UCSD-AML1 (cell line): ENCODE measurements at regions not wholly inside any gene's neighbourhood (a gene's known extent, or its start where the extent isn't known, plus 50 kb on each side); places are given as distances from the start of the nearest gene placed in this dataset.

ENCODE experiments used
- DNase-seq: peaks from one replicate; lab custom pipeline; 2025; ENCODE audit not compliant: unreplicated experiment; lab: John Stamatoyannopoulos, UW

DNA sequence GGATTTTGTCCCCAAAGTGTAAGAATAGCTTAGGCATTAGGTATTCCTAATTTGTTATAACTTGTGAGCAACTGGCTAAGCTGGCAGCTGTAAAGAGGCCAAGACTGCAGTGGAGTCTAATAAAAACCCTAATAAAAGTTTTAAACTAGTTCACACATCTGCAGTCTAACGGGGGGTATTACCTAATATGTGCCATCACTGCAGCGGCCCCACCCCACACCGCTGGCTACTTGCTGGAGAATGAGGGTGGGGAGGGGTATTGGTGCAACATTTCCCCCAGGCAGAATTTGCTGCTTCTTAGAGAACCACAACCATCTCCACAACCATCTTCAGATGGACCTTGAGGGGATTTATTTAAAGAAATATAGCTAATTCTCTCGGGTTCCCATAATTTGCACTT, 135.0 kb downstream of the ZC3H11B start:
- DNase-seq, result no peak

DNA sequence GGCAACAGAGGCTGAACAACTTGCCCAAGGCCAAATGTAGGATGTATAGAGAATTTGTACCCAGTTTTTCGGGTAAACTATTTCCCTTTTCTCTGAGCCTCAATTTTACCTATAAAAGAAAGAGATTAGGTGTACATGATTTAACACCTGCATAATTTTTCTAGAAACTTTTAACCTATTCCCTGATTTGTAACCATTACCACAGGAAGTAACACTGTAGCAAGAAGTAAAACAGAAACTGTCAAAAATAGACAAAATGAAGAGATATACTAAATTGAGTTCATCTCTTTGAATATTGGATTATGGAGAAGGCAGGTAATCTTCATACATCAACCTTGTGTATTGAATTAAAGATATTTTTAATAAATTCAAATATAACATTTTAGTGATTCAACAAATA, 136.2 kb downstream of the ZC3H11B start:
- no peak for DNase-seq

DNA sequence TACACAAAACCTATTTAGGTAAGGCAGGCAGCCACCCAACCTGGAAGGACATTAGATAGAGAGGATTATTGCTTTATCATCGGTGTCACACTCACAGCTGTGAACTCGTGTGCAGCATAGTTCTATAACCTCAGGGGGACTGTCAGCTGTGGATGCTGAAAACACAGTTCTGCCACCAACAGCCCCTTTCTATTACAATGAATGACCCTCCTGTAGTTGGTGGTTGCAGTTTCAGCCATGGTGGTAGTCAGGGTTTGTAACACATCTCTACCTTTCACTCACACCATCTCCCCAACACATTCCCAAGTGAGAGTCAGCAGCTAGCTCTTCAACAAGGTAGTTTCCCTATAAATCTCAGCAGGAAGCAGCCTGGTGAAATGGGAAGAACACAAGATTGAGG, 136.8 kb downstream of the ZC3H11B start:
- DNase-seq, result no peak

DNA sequence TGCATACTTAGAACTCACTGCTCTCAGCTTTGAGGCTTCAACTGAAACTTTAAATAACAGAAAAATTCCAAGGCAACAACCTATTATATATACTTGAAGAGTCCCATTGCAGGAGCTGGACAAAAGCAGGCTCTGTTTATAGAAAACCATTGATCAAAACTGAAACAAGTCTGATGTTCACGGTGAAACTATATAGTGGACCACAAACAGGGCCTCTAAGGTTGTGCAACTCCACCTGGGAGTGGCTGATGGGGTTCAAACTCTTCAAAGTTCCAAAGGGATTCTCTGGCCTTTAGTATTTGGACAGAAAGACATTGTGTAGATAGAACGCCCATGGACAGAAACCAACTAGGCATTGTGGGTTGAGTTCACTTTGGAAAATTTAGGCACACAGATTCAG, 140.3 kb downstream of the ZC3H11B start:
- no peak for DNase-seq

DNA sequence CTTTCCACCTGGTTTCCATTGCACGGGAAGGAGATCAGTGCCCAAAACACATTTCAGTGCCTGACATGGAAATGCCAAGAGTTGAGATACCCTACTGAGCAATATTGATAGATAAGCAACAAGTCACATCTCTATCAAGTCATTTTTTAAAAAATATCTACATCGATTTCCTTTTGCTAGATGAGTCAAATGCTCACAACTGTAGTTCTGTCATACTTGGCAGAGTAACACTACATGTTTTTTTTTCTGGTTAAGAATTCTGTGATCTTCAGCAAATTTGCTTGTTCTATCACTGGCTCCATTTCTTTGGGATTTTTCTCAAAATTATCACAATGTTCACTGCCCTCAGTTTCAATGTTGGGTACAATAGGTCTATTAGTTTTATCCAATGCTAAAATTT, 145.4 kb downstream of the ZC3H11B start:
- no peak for DNase-seq

DNA sequence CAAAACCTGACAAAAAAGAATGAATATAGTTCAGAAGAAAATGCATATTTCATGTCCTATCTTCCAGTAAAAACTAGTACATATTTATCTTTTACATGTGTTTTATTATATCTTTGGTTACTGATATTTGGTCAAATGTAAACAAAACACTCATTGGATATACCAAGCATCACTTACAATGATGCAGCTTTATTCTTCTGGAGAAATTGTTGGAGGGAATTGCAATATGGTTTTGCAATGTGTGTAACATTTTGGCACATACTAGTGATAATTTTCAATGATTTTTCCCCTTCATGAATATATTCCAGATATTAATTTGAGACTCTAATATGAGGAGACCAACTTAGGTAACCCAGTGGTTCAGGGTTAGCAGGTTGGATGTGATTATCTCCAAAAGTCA, 146.1 kb downstream of the ZC3H11B start:
- no peak for DNase-seq

DNA sequence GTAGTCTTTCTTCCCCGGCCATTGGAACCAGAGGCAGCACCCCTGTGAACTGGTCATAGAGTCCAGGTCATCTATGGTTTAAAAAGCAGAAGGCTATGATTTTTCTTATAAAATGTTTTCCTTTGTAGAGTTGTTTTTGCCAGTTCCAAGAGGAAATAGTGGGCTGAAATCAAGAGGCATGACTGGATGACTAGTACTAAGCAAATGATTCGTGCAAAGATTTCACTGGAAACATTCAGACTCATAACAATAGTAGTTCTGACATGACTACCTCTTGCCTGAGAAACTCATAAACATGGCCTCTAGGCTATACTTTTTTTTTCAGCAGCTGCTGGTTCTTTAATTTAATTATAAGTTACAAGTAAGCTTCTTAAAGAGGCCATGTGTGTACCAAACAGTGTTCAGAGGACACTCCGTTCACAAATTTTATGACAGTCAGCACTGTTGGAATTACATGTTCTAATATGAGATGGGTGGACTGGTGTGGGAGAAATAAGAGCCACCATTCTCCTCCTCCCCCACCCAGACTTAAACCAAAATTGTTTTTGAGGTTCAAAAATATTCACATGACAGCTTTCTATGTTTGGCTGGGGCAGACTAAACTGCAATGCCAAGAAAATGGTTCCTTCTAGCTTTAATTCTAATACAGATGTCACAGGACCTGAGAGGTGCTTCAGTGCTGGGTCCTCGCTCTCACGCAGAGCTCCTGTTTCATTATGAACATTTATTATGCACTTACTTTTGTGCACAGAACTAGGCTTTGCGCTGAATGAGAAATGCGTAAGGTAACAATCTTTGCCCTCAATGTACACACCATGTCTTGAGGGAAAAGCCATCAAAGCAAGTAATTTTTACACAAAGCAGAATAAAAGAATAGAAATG, 147.5 kb downstream of the ZC3H11B start:
- no peak for DNase-seq

DNA sequence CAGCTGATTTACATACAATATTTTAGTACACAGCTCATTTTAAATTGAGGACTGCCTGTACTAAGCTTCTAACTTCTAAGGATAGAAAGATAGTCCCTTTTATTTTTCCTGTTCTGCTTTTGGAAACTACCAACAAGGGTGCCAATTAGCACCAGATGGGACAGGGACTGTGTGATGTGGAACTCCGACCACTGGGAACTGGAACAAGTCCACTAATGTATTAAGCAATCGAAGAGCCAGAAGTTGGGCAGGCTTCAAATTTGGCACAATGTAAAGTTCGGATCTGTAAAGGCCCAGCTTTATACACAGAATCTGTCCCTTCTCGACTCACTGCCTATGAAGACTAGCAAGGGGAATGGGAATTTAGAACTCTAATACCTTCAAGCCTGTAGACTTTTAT, 149.3 kb downstream of the ZC3H11B start:
- no peak for DNase-seq

DNA sequence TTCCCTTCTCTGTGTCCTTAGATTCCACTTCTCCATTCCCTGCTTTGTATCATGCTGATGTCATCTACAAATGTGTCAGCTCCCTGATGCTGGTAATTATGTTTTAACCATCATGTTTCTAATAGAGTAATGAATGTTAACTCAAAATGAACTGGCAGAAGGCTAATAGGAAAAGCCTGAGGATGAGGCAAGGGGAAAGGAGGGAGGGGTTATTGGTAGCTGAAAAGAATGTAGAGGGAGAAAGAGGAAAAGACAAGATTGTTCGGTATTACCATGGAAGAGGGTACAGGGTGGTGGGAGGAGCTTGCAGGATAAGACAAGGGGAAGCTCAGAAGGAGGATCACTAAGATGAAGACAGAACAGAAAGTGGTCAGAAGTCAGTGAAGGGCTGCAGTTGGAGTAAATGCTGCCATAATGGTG, 150.9 kb downstream of the ZC3H11B start:
- DNase-seq, result no peak

DNA sequence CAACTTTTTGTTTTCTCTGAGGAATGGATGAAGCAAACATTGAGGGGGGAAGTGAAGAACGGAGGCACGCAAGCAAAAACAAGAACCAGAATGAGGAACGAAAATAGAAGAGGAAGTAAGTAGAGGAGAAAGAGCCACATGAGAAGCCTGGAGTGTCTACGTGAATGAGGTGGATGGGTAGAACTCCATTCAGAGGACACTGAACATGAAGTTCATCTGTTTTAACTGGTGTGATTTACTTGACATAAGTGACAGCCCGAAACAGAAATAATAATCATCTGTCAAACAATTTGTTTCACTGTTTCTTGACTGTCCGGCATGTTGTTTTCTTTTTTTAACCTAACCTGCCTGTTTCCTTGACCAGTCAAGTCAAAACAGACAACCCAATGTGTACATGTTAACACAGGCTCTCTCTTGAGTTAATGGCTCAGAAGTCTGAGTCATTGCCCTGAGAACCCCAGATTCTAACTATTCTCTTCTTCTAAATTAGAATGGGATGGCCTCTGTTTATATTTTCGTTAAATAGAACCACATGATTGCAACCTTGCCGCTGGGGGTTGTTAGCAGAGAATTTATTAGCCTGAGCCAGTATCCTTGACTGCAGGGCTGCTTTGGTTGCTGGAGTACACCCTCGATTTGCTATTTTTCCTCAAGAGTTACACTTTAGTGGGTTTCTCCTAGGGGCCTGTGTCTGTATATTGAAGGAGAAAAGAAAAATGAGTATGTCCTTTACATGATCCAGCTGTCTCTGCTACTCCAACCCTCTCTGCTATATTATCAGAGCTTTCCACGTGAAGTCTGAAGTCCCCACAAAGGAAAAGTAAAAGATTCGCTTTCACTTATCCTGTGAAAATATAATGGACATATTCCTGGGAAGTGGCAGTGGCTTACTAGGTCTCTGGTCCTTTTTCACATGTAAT, 151.7 kb downstream of the ZC3H11B start:
- no peak for DNase-seq

DNA sequence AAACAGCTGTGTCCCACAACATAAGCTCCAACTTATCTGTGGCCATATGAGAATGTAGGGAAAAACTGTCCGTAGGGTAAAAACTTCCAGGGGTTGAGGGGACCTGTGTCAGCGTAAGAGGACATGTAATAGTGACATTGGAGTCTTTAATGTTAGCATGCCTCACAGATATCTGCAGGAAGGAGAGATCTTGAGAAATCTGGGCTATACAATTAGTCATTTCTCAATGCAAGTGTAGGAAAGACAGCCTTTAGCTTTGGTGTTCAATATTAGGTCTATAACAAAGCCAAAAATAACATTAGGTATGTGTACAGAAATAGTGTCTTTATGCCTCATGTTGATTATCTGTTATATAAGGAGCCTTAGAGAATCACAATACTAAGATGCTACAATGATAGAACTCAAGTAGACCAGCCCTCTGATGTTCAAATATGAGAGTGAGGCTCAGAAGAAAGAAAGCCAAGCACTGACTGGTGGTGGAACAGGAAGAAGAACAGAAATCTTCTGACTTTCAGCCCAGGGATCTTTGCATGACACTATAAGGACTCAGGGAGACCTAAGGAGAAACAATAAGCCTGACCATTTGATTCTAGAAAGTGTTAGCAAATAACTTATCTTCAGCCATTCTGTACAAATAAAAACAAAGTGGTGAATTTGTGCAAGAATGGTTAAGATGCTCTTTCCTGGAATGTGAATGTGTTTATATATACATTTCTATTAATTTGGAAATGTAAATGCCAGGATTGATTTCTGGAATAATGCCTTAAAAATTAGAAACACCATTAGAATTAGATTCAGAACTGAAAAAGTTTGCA, 152.6 kb downstream of the ZC3H11B start:
- no peak for DNase-seq

DNA sequence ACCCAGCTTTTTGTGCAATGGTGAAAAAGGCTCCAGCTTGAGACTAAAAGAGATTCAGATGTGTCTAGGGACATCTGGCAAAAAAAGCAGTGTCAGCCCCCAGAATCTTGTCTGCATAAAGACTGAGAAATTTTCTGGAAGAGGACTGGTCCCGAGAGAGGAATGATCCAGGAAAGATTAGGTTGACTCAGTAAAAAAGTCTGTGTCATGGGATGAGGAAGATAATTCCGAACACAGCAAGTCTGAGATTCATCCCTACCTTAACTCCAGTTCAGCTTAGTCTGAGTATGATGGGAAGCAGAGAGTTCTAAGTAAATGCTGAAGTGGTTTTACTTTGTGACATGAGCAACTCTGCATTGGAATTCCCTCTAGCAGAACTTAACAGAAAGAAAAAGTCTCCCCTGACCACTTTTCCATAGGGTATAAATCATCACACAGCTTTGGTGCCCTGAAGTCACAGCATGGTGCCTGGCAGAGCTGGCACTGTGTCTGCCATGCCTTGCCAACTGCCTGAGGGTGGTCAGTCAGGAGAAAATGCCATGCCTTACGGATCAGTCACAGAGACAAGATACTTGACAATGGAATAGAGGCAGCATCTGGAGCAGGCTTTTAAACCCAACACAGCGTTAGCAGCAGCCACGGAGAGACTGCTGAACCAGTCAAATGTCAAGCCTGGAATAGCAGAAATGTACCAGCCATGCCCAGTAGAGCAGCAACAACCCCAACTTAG, 153.4 kb downstream of the ZC3H11B start:
- DNase-seq, result no peak

DNA sequence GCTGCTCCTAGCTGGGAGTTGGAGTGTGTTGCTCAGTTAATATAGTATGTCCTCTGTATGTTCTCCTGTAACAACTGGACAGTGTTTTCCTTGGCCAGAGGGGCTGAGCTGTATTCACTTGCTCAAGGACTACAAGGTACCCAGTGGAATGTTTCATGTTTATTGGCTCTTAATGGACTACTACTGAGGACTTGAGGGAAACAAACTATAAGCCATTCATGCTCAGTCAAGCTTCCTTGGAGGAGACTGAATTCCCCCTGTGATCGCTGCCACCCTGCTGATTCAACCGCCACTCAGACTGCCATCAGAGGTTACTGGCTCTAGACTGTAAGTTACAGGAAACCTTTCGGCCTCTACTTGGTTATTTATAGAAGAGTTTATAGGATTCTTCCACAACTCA, 166.6 kb downstream of the ZC3H11B start:
- DNase-seq, result no peak

DNA sequence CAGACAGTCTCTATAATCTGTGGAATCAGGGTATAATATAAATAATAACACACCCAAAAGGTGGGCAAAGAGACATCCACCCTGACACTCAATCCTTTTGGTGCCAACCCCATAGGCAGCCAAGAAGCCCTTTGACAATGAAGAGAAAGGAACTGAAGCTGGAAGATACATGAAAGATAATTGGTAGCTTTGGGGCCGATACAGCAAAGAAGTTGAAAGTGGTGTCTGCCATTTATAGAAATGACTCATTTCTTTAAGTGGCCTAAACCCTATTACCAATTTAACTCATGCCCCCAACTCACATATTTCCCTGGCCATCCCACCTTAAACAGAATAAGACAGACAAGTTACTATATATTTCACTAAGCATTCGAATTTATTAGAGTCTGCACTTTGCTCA, 167.0 kb downstream of the ZC3H11B start:
- no peak for DNase-seq

DNA sequence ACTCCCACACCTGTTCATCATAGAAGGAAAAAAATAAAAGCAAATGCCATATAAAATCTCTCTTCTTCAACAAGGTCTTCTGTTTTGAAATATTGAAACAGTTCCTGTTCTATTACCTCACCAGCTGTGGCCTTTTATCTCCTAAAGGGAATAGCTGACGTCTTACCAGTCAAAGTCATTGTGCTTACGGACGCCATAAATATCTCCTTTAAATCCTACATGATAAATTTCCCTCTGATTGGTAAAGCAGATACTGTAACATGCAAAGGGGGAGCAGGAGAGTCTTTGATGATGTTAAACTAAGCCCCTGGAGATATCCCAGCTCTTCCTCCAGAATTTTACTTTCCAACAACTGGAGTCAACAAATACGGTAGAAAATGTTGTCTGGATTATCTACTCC, 168.4 kb downstream of the ZC3H11B start:
- no peak for DNase-seq

DNA sequence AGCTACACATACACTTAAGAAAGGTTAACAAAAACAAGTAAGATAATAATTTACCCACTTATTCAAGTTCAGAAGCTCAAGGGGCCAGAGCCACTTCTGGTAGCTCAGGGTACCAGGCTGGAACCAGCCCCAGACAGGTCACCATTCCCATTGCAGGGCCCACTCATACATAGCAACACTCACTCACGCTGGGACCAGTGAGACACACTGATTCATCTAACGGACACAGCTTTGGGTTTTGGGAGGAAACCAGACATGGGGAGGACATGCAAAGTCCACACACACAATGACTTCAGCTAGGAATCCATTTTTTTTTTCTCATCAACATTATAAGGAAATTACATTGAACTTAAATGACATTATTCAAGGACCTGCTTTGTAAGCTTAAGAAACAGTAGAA, 169.1 kb downstream of the ZC3H11B start:
- no peak for DNase-seq

DNA sequence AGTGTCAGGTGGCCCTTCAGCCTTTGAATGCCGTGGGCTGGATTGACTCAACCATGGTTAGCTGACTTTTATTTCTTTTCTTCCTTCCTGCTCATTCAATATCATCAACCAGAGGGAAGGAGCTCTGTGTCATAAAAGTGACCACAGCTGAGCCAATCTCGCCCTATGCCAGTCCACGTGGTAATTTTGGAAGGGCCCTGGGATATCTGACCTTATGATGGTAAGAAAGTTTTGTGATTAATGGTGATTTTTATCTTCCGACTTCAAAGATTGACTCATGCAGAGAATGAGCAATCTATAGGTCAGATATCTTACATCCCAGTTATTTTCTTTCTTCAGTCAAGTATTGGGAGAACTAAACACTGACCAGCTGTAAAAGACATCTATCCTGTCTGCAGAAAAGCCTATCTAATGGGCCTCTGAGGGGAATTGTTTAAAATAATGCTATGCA, 170.3 kb downstream of the ZC3H11B start:
- no peak for DNase-seq

DNA sequence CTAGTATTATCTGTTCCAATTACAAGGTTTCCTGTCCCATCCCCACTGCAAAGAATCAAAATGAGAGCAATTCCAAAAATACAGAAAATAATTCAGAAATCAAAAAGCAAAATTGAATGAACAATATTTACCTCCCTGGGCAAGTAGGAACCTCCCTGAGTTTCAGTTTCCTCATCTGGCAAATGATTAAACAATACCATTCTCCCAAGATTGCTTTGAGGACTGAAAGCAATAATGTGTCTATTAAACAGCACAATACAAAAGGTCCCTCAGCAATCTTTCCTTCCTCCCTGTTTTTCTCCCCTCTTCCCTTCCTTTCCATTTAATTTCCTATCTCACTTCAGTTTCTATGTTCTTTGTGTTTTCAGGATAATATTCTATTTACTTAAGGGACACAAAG, 171.0 kb downstream of the ZC3H11B start:
- no peak for DNase-seq

DNA sequence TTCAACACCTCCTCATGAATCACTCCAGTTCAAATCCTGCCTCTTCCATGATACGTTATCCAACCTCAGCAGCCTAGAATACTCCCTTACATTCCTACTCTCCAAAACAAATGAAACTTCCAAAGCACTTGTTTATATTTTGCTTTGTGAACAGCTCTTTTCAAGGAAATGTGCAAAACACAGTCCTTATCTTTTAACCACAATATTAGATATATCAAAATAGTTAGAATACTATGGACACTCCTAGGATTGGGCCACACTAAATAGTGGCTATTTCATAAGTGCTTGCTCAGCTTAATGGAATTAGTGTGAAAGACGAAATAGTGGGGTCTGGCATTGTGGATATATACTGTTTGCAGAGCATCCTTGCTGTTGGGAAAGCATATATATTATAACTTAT, 173.5 kb downstream of the ZC3H11B start:
- no peak for DNase-seq

DNA sequence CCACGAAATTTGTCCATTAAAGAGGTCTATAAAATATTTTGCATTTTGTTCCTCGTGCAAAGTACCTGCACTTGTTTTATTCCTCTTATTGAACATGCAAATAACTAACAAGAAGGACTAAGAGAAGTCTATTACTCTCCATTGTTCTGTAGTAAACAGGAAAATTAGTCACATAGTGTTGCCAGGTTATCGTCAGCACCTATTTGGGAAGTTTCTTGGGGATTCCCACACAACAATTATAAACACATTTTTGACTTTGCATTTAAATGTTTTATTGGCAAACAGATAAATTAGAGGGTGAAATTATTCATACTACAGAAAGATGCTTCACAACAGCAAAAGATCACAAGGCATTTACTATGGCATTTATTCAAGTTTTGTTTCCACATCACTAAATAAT, 174.5 kb downstream of the ZC3H11B start:
- DNase-seq, result no peak

DNA sequence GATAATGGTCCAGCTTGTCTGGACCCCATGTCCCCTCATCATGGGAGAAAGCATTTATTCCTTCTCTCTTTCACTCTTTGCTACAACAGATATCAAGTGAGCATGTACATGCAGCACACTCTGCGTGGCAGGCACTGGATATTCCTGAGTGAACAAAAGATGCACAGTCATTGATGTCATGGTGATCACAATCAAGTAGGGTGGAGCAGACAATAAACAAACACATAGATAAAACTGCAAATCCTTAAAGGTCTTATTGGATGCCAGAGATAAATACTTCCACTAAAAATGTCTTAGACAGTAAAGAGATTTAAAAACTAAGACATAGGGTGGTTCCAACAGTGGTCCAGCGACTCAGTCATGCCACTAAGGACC, 178.0 kb downstream of the ZC3H11B start:
- no peak for DNase-seq
